ENCODE measurements at regions not wholly inside any gene's neighbourhood (a gene's known extent, or its start where the extent isn't known, plus 50 kb on each side); places are given as distances from the start of the nearest gene placed in this dataset.

DNA sequence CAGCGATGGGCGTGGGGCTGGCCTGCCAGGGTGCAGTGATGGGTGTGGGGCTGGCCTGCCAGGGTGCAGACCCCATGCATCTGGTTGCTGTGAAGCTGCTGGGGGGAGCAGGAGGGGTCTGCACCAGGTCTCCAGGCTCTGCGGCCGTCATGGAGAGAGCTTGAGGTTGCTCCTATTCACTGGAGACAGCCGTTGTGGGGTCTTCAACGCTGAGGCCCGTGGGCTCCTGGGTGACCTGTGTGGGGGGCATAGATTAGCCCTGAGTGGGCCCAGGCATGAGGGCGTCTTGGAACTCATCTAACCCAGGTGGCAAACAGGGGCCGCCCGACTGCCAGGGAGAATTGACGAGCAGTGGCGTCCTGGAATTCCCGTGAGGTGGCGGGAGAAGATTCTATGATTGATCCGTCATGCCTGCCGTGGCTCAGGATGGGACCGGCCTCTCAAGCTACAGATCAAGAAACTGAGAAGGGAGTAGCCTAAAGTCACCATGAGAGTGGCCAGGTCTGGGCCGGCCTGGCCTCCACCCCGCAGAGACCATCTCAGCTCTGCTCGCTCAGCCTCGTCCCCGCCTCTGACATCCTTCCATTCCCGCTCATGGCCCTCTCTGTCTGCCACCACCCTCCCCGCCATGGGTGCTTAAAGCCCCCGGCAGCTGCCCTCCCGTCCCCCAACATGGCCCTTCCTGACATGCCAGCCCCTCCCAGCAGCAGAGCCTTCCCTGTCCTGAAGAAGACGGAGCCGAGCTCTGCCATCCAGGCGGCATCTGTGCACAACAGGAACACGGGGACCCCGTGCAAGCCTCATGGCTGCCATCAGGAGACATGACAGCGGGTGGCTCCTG is 50.7 kb upstream of the ACSF3 start:
- H3K79me2 ChIP-seq (replicated peaks; ENCODE audit: insufficient read depth) = no peaks in the 10 kb centered on the region
- H4K20me1 ChIP-seq (replicated peaks; ENCODE audit: insufficient read depth) = no peaks in the 10 kb centered on the region
- H2AFZ ChIP-seq = no peak overlapping the region
- peaks cover 3% of the 10 kb centered on the region; the same call in 1 of the 3 replicates for H3K9me3 Mint-ChIP-seq
- TF ChIP-seq, protein P1, sequence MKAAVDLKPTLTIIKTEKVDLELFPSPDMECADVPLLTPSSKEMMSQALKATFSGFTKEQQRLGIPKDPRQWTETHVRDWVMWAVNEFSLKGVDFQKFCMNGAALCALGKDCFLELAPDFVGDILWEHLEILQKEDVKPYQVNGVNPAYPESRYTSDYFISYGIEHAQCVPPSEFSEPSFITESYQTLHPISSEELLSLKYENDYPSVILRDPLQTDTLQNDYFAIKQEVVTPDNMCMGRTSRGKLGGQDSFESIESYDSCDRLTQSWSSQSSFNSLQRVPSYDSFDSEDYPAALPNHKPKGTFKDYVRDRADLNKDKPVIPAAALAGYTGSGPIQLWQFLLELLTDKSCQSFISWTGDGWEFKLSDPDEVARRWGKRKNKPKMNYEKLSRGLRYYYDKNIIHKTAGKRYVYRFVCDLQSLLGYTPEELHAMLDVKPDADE (IDR thresholded peaks at IDR 0.05) = no peak
- TF ChIP-seq JUNB (IDR thresholded peaks at IDR 0.05; ENCODE audit: unreplicated experiment) (no peak), STAT1 (IDR thresholded peaks at IDR 0.05; ENCODE audit: unreplicated experiment) (no peak), ZNF114 (CRISPR knock-in tag; IDR thresholded peaks at IDR 0.05) (no peak), CREB1 (CRISPR knock-in tag; IDR thresholded peaks at IDR 0.05; ENCODE audit: low read depth) (no peak), EZH2phosphoT487 (IDR thresholded peaks at IDR 0.05; ENCODE audit: unreplicated experiment) (no peak), POLR2AphosphoS5 (IDR thresholded peaks at IDR 0.05; ENCODE audit: low read depth) (no peak)
- TF ChIP-seq, protein P2, sequence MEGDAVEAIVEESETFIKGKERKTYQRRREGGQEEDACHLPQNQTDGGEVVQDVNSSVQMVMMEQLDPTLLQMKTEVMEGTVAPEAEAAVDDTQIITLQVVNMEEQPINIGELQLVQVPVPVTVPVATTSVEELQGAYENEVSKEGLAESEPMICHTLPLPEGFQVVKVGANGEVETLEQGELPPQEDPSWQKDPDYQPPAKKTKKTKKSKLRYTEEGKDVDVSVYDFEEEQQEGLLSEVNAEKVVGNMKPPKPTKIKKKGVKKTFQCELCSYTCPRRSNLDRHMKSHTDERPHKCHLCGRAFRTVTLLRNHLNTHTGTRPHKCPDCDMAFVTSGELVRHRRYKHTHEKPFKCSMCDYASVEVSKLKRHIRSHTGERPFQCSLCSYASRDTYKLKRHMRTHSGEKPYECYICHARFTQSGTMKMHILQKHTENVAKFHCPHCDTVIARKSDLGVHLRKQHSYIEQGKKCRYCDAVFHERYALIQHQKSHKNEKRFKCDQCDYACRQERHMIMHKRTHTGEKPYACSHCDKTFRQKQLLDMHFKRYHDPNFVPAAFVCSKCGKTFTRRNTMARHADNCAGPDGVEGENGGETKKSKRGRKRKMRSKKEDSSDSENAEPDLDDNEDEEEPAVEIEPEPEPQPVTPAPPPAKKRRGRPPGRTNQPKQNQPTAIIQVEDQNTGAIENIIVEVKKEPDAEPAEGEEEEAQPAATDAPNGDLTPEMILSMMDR (conservative IDR thresholded peaks at IDR 0.05; ENCODE audit: low read depth in 2 of 2) = no peak
- TF ChIP-seq, protein P3, sequence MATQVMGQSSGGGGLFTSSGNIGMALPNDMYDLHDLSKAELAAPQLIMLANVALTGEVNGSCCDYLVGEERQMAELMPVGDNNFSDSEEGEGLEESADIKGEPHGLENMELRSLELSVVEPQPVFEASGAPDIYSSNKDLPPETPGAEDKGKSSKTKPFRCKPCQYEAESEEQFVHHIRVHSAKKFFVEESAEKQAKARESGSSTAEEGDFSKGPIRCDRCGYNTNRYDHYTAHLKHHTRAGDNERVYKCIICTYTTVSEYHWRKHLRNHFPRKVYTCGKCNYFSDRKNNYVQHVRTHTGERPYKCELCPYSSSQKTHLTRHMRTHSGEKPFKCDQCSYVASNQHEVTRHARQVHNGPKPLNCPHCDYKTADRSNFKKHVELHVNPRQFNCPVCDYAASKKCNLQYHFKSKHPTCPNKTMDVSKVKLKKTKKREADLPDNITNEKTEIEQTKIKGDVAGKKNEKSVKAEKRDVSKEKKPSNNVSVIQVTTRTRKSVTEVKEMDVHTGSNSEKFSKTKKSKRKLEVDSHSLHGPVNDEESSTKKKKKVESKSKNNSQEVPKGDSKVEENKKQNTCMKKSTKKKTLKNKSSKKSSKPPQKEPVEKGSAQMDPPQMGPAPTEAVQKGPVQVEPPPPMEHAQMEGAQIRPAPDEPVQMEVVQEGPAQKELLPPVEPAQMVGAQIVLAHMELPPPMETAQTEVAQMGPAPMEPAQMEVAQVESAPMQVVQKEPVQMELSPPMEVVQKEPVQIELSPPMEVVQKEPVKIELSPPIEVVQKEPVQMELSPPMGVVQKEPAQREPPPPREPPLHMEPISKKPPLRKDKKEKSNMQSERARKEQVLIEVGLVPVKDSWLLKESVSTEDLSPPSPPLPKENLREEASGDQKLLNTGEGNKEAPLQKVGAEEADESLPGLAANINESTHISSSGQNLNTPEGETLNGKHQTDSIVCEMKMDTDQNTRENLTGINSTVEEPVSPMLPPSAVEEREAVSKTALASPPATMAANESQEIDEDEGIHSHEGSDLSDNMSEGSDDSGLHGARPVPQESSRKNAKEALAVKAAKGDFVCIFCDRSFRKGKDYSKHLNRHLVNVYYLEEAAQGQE (IDR thresholded peaks at IDR 0.05; ENCODE audit: unreplicated experiment) = no peak
- ATAC-seq (no peak), DNase-seq (ENCODE audit: low spot score) (no peak)
- H3K9me2 ChIP-seq (ENCODE audit: insufficient read depth) = no peaks in the 10 kb centered on the region
- H3F3A ChIP-seq (replicated peaks; ENCODE audit: low read depth) = no peaks in the 10 kb centered on the region
- H3K27me3 Mint-ChIP-seq (ENCODE audit: insufficient read depth, low read depth, poor library complexity) = peaks cover 2% of the 10 kb centered on the region
- H3K36me3 ChIP-seq (ENCODE audit: insufficient read depth) = no peaks in the 10 kb centered on the region
- H3K27me3 ChIP-seq (ENCODE audit: insufficient read depth) = no peaks in the 10 kb centered on the region
- H3K4me3 Mint-ChIP-seq = no peak overlapping the region
- no peak overlapping the region for H3K4me3 ChIP-seq
- H3K4me1 ChIP-seq (ENCODE audit: insufficient read depth) = no peaks in the 10 kb centered on the region
- H3K27ac ChIP-seq (ENCODE audit: low read depth) = no peak overlapping the region
- H3K4me1 Mint-ChIP-seq = peaks cover 5% of the 10 kb centered on the region; the same call in 2 of the 3 replicates
- H3K4me2 ChIP-seq = no peak overlapping the region
- no peak overlapping the region for H3K27ac Mint-ChIP-seq
- H3K36me3 Mint-ChIP-seq (ENCODE audit: low read depth) = no peaks in the 10 kb centered on the region

Measured in GM23338 (cell line).